ENCODE measurements at regions not wholly inside any gene's neighbourhood (a gene's known extent, or its start where the extent isn't known, plus 50 kb on each side); places are given as distances from the start of the nearest gene placed in this dataset.

DNA sequence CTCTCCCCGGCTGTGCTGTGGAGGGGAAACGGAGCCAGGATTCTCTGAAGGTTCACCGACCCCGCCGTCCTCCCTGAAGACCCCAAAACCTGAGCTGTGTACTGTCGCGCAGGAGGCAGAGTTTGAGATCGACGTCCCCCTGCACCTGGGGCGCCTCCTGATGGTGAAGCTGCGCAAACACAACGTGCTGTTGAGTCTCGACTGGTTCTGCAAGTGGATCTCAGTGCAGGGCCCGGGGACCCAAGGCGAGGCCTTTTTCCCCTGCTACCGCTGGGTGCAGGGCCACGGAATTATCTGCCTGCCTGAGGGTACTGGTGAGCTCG, 62.6 kb upstream of the TEKT1 start:
- TF ChIP-seq, protein P1, sequence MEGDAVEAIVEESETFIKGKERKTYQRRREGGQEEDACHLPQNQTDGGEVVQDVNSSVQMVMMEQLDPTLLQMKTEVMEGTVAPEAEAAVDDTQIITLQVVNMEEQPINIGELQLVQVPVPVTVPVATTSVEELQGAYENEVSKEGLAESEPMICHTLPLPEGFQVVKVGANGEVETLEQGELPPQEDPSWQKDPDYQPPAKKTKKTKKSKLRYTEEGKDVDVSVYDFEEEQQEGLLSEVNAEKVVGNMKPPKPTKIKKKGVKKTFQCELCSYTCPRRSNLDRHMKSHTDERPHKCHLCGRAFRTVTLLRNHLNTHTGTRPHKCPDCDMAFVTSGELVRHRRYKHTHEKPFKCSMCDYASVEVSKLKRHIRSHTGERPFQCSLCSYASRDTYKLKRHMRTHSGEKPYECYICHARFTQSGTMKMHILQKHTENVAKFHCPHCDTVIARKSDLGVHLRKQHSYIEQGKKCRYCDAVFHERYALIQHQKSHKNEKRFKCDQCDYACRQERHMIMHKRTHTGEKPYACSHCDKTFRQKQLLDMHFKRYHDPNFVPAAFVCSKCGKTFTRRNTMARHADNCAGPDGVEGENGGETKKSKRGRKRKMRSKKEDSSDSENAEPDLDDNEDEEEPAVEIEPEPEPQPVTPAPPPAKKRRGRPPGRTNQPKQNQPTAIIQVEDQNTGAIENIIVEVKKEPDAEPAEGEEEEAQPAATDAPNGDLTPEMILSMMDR (conservative IDR thresholded peaks at IDR 0.05): no peak; the same call in 1 of the 2 replicates
- no peak for TF ChIP-seq EZH2 (IDR thresholded peaks at IDR 0.05; ENCODE audit: low read depth)
